Right atrium auricular region (tissue), 2 donors: ENCODE measurements at regions not wholly inside any gene's neighbourhood (a gene's known extent, or its start where the extent isn't known, plus 50 kb on each side); places are given as distances from the start of the nearest gene placed in this dataset.
A peak's percentile ranks its signal among the peaks of the same experiment; 100 is the strongest.

Experiments
- DNase-seq: peaks from one replicate; pipeline ENCODE4 v3.0.0-alpha.2; 2019; ENCODE audit warnings: low spot score
- H3K27ac ChIP-seq, 2 donors: fragments of 200-600 bp; sonication (generic); 1 replicate in 1 of 2; 2 replicates in 1 of 2; pipeline ENCODE4 v1.5.1; 2016 to 2019
- H3K27me3 ChIP-seq, 2 donors: fragments of 200-600 bp; sonication (generic); one replicate each; pipeline versions ENCODE4 v1.5.1 to v1.6.0; 2017 to 2019
- H3K36me3 ChIP-seq: fragments of 200-600 bp; sonication (generic); one replicate; pipeline ENCODE4 v1.5.1; 2016
- H3K4me1 ChIP-seq, 2 donors: fragments of 200-600 bp; sonication (generic); one replicate each; pipeline versions ENCODE4 v1.5.1 to v1.6.0; 2017 to 2019
- H3K4me3 ChIP-seq, 2 donors: fragments of 200-600 bp; sonication (generic); 1 replicate in 1 of 2; 2 replicates in 1 of 2; pipeline ENCODE4 v1.5.1; 2017 to 2019; ENCODE audit warnings: mild to moderate bottlenecking in 1 of 2, moderate library complexity in 1 of 2
- H3K9me3 ChIP-seq, 2 donors: fragments of 200-600 bp; sonication (generic); one replicate each; pipeline ENCODE4 v1.5.1; 2019
- CTCF ChIP-seq, 2 donors: fragments of 200-600 bp; sonication (generic); IDR thresholded peaks; one replicate each; pipeline ENCODE4 v1.5.1; 2019; ENCODE audit warnings: antibody characterized with exemption in 2 of 2

DNA sequence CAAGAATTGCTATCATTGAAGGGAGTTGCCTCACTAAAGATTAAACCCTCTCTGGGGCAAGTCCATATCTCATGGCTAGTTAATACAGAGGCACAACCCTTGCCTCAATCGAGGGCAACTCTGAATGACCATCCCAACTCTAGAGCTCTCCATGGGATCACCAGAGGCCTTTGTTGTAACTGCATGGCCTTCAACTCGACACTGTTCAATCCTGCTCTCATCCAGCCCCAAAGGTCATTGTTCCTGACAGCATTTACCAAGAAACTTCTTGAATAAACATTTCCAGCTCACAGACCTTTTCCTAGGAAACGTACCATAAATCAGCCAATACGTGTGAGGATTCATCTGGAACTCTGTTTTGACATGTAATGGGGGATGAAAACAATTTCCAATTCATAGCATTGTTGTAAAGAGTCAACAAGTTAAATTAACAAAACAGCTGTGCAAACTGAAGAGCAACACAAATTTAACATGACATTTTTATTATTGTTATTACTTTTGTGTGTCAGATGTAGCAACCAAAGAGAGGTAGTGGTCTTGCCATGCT lies 452.7 kb downstream of the SUCLA2 start:
- no peak for TF ChIP-seq CTCF (IDR thresholded peaks at IDR 0.05)
- Histone ChIP-seq H3K9me3 (no peaks in the 10 kb centered on the region), H3K4me3 (no peak overlapping the region), H3K36me3 (no peaks in the 10 kb centered on the region), H3K27me3 (no peaks in the 10 kb centered on the region), H3K27ac (no peak overlapping the region), H3K4me1 (peaks cover 0 to 6% of the 10 kb centered on the region in 2 donors)
- DNase-seq = no peak

DNA sequence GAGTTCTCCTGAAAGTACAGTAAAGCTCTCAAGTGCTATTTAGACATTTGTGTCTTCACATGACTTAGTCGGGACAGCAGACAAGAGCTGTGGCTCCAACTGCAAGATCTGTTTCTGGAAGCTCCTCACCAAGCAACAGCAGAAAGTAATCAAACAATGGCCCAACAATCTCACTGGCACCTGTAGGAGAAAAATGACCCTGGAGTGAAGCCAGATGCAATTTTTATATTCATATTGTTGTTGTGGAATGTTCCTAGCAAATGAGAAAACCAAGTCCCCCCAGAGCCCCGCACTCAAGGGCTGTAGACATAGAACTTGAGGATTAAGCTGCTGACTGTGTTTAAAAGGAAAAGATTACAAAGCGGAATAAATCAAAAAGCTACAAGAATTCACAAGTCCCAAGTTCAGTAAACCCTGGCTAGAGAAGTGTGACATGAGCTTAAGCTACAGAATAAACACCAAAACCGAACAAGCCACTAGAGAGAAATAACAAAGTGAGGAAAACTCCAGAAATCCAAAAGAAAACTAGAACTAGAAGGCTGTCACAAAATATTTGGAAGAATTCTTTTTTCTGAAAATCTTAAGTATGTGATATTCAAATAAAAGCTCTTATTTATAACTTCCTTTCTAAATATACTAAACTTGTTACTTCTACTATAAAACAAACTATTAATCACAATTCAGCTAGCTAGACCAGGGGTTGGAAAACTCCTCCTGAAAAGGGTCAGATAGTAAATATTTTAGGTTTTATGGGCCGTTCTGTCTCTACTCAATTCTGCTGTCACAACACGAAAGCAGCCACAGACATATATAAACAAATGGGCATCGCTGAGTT lies 454.5 kb downstream of the SUCLA2 start:
- no peak for TF ChIP-seq CTCF (IDR thresholded peaks at IDR 0.05)
- Histone ChIP-seq H3K27me3 (no peaks in the 10 kb centered on the region), H3K9me3 (no peaks in the 10 kb centered on the region), H3K4me1 (peaks cover 0 to 6% of the 10 kb centered on the region in 2 donors), H3K4me3 (no peak overlapping the region), H3K36me3 (no peaks in the 10 kb centered on the region), H3K27ac (peak overlapping the region; percentile 68 to 85)
- DNase-seq = no peak

GRCh38 chr13:47545201-47546024 lies 455.7 kb downstream of the SUCLA2 start:
- no peak overlapping the region for H3K4me3 ChIP-seq
- H3K9me3 ChIP-seq = no peaks in the 10 kb centered on the region
- no peak for DNase-seq
- peak overlapping the region; percentile 68 to 85 for H3K27ac ChIP-seq
- no peaks in the 10 kb centered on the region for H3K36me3 ChIP-seq
- H3K27me3 ChIP-seq = no peaks in the 10 kb centered on the region
- peaks cover 0 to 6% of the 10 kb centered on the region in 2 donors for H3K4me1 ChIP-seq
- no peak for TF ChIP-seq CTCF (IDR thresholded peaks at IDR 0.05)

DNA sequence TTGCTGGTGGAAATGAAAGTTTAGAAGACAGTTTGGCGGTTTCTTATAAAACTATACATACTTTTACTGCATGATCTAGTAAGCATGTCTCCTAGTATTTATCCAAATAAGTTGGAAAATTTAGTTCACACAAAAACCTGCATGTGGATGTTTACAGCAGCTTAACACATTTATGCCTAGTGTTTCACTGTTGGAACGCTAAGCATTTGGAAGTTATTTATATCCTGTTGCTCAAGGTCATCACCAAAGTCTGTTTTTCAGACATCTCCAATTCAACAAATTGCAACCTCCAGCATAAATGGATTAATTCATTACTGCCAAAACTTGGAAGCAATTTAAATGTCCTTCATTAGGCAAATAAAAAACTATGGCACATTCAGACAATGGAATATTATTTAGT lies 461.8 kb downstream of the SUCLA2 start:
- DNase-seq = no peak
- no peaks in the 10 kb centered on the region for H3K4me1 ChIP-seq
- no peaks in the 10 kb centered on the region for H3K36me3 ChIP-seq
- H3K27me3 ChIP-seq = no peaks in the 10 kb centered on the region
- no peak for TF ChIP-seq CTCF (IDR thresholded peaks at IDR 0.05)
- H3K27ac ChIP-seq = peak overlapping the region in 1 of 2 donors; percentile 64
- no peak overlapping the region for H3K4me3 ChIP-seq
- peaks cover 0 to 3% of the 10 kb centered on the region in 2 donors for H3K9me3 ChIP-seq

GRCh38 chr13:47523771-47524170 lies 477.3 kb downstream of the SUCLA2 start:
- Histone ChIP-seq H3K27me3 (no peaks in the 10 kb centered on the region), H3K4me3 (no peak overlapping the region), H3K27ac (peak overlapping the region in 1 of 2 donors; percentile 8), H3K9me3 (no peaks in the 10 kb centered on the region), H3K36me3 (no peaks in the 10 kb centered on the region), H3K4me1 (peaks cover 0 to 3% of the 10 kb centered on the region in 2 donors)
- DNase-seq = no peak
- TF ChIP-seq CTCF (IDR thresholded peaks at IDR 0.05) = no peak
